Activated CD8-positive, alpha-beta memory T cell treated with anti-CD3 and anti-CD28 coated beads for 48 hours (primary cell): ENCODE measurements at regions not wholly inside any gene's neighbourhood (a gene's known extent, or its start where the extent isn't known, plus 50 kb on each side); places are given as distances from the start of the nearest gene placed in this dataset.

Source experiments
- DNase-seq, 3 experiments: peaks; one replicate each; pipeline ENCODE4 v3.0.0-alpha.2; 2020; ENCODE audit warnings: low read depth in 2 of 3, low spot score in 2 of 3

DNA sequence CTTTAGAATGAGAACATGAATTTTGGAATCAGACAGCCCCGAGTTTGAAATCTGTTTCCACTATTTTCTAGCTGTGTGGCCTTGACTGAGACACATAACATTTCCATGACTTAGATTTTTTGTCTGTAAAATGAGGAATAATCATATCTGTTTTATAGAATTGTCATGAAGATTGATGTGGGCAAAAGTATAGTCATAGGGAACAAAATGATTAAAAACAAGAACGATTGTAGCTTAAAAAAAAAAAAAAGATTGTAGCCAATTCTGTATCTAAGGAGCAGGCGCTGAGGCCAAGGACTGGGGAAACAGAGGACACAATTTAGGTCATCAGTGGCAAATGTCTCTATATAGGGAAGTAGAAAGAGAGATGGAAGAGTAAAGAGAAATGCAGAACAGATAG is 201.6 kb upstream of the C1QTNF7 start:
- no peak for DNase-seq

DNA sequence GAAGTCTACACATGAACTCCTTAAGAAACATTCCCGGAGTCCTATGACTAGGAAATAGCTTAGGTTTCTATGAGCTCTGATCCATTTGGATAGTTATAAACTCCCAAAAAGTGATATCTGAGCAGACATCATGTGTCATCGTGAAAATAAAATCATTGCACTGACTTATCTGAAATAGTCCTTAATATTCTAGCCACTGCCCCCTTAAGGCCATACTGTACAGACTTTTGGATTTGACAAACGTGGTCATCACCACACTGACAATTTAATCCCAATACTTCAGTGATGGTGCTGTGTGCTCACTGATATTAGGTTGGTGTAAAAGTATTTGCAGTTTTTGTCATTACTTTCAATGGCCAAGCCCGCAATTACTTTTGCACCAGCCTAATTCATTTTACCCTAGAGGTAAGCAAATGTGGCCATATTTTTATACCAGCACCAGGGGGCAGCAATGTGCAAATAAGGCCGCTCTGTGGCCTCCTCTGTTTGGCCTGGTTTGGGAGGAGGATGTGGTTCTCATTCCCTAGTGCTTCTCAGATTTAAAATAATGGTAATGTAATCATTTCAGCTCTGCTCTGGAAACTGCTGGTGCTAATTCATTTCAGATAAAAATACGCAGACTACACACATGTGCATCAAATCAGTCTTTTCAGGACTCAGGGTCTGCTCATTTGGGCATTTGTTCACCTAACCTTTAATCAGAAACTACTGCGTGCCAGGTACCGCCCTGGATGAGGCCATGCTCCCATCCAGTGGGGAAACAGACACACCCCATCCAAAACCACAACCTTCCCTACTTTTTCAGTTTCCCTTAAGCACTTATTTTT is 196.4 kb upstream of the C1QTNF7 start:
- DNase-seq = peak; percentile 31 to 38 (median 38)

DNA sequence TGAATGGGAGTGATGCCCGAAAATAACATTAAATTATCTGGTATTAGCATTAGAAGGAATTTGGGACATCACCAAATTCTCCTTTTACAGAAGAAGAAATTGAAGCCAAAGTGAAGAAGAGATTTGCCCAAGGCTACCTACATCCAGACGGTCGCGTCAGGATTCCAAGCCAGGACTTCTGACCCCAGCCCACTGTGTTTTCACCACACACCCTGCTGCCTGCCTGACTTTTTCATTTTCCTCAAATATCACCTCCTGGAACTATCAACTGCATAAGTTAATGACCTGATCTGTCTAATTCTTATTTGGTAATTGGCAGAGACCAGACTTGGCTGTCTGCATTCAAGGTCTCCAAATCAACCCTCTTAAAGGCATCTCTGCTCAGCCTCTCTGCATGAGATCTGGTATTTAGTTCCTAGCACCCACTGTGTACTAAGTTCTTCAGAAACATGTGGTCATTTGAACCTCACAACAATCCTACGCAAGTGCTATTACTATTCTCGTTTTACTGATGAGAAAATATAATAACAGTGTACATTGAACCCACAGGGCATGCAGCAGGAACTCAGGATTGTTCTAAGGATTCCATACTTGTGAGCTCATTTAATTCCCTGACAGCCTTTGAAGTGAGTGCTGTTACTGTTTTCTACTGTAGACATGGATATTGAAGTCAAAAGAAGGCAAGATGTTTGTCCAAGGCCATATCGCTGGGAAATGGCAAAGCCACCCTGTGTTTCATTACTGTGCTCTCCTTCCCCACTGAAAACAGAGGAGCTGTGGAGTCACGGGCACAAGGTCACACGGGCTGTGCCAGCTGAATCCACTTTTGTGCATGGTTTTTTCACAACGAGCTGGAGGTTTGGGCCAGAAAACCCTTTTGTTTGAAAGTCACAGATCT is 195.2 kb upstream of the C1QTNF7 start:
- DNase-seq = no peak

DNA sequence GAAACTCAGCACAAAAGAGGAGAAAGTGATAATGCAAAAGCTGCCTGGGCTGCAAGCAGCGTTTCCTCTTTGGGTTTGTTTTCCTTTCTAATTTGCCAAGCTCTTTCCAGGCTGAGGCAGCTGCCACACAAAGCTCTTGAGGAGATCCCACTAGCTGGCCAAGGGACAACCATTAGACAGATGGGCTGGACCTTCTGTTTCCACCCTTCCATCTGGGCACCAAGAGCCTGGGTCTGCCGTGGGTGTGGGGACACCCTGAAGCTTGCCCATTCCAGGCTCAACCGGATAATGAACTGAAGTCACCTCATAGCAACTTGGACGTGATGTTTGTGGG is 194.6 kb upstream of the C1QTNF7 start:
- DNase-seq = no peak

DNA sequence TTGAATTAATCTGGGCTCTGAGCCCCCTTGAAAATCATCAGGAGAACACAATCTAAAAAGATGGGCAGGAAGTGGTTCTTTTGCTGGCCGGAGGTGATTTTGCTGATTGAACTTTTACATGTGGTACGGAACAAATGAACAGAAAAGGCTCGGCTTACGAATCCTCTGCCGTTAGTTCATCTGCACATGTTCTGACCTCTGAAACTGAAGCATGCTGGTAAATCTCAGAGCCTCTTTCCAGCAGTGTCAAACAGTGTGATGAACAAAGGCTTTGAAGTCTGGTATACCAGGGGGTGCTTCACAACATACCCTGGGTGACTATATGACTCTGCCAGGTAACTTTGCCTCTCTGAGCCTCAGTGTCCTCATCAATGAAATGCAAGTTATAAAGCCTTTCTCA is 194.2 kb upstream of the C1QTNF7 start:
- no peak for DNase-seq

DNA sequence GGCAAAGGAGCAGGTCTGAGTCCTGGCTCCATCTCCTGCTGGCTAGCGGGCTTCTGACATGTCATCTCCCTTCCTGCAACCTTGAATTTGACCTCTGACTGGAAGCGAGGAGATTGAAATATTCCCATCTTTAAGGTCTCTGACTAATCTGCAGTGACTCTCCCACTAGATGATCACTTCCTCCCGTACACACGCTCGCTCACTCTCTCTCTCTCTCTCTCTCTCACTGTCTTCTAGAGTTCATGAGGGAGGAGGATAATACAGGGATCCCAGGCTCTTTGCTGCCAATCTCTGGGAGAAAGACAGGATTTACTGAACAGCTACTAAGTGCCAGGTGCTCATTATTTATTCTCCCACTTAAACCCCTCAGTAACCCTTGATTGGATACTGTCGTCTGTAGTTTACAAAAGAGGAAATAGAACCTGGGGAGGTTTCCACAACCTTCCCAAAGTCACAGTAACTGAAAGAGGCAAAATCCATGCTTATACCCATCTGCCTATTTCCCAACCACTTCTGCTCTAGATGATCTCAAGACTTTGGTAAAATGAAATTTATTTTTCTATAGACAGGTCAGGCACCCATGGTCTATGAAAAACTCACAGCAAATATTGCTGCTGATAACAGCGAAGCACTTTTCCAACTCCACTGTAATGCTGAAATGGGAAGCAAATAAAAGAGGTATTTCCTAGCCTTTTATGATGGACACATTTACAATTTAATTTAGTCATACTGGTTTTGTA is 193.5 kb upstream of the C1QTNF7 start:
- no peak for DNase-seq

DNA sequence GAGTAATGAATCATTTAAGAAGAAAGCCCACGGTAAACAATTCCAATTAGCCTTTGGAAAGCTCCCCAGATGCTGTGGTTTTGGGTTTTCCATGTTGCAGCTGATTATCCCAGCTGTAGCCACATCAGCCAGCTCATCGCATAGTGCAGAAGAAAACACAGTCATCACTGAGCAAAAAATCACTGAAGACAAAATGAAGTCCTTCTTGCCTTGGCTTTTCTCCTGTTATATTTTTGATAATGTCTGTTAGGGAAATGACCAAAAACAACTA is 193.0 kb upstream of the C1QTNF7 start:
- DNase-seq = no peak

DNA sequence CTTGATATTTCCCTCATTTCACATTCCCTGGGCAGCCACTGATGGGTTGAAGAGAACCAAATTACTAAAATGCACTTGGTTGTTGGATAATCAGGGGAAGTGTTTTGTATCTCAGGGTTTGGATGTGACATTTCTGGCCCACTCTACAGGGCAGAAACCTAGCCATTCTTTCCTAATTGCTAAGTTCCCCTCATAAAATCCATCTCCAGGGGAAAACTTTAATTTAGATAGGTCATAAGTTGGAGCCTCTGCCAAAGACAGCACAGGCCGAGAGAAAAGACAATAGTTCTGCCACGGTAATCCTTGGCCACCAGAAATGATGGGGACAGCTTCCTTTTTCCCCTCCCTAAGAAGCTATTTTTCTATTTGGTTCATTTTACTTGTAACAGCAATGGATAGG is 192.7 kb upstream of the C1QTNF7 start:
- no peak for DNase-seq

DNA sequence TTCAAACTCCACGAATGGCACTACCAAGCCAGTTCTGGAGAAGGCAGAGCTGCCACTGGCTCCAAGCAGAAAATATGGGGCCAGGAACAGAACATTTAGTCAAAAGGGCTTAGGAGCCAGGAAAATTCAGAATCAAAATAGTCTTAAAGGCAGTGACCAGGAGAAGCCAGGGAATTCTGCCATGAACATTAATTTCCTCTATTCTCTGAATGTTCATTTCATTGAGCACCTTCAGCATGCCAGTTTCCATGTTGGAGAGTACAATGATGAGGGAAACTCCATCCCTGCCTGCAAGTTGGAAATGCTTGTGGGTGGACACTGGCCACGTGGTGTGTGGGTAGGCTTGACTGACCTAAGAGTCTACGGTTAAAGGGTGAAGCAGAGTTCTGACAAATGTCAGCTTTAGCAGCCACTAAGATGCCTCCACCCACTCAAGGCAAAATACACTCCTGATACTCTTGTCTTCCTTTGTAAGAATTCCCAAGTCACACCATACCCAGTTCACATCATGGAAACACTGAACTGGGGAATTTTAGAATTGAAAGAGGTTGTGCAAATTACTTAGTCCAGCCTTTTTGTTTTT is 190.1 kb upstream of the C1QTNF7 start:
- DNase-seq = no peak

DNA sequence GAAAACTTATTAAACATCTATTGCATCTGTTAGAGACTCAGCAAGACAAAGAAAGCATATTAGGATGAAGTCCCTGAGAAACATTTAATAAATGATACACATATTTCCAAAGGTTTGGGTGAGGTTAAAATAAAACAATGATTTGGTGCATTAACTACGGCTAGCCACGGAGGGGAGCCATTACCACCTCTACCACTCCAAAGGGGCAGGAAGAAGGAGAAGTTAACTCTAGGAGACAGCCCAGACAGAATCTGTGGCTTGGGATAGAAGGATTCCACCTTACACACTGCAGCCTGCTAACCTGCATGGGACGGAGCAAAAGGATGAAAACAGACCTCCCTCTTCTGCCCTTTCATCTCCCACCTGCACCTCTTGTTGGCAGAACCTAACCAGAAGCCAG is 189.1 kb upstream of the C1QTNF7 start:
- no peak for DNase-seq

DNA sequence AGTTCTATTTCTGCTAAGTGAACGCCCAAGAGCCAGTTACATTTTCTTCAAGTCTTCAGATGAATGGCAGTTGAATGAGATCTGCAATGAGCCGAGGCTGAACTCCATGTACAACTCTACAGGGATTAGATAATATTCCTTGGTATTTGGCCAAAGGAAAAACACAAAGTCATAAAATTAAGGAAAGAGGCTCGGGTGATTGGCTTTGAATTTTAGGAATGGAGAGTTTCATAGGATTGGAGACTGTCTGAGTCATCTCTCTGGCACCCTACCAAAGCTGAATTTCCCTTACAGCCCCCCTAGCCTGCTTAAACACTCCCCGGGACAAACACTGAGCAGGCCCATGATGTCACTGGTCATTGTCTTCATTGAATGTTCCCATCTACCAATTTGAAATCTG is 188.0 kb upstream of the C1QTNF7 start:
- DNase-seq = no peak

DNA sequence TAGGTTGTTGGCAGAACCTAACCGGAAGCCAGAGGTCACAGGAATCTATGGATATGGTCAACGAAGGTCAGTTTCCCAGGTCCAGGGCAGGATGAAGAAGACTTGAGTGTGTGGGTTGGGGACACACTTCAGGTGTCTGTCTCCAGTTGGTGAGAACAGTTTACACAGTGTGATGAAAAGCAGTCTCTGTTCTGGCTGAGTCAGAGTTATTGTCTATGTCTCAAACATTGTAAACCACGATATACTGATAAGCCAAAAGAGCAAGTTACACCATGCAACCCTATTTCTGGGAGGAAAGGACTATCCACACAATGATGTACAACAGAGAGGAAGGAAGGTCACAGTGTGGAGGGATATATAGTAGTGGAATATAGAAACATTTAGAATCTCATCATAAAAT is 187.1 kb upstream of the C1QTNF7 start:
- DNase-seq = no peak

DNA sequence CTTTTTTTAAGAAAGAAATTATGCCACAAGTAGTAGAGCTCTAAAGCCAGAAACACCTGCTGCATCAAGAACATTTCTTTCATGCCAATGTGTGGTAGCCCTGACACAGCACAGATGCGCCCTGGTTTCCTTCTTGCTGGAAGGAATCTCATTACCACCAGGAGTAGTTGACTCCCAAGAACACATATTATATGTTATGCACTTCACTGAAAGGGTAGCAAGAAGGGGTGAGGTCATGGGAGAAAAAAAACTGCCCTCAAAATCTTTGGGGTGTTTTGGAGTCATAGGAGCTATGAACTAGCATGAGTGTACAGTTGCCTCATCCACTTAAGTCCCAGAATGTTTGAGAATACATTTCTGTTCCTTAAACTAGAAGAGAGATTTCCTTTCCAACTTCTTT is 185.8 kb upstream of the C1QTNF7 start:
- no peak for DNase-seq

DNA sequence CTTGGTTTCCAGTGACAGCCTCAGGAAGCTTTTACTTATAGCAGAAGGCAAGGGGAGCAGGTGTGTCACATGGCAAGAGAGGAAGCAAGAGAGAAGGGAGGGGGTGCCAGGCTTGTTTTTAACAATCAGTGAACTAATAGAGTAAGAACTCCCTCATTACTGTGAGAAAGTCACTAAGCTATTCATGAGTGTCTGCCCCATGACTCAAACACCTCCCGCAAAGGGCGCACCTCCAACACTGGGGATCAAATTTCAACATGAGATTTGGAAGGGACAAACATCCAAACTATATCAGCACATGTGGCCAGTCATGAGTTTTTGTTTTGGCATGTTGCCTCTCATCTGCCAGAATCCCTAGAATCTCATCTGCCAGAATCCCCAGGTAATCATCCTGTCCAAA is 183.5 kb upstream of the C1QTNF7 start:
- no peak for DNase-seq

DNA sequence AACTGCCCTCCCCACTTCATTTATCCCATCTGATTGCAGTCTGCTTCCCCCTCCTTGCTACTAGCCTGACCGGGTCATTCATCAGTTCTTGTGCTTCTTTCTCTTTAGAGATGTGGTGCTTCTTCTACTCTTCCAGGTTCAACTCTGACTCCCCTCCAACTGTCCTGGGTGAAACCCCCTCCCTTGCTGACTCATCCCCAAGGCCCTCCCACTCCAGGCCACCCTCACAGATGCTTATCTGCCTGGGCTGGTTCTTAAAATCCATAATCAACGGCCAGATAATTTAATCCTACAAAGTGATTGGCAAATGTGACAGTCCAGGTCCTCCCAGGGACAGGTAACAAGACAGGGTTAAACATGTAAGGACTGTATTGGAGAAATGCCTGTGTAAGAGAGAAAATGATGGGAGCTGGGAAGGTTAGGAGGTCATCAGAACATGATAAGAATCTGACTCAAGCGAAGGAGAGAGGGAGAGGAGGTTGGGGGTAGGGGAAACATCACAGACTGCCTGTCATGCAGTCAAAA is 182.8 kb upstream of the C1QTNF7 start:
- no peak for DNase-seq

DNA sequence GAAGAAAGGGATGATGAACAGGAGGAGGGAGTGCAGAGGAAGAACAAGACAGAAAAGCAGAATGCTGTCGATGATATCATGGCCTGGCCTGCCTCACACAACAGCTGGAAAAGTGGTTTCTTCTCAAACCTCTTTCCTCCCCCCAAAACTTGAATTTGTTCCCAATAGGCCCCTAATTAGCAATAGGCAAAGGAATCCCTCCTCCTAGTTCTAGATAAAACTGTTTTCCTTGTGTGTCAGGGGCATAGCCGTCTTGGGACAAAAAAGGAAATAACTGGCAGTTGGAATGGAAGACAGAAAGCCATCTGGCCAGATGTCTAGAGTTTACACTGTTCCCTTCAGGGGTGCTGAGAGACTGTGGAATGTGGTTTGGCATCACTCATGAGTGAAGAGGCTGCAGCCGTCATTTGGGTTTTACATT is 177.8 kb upstream of the C1QTNF7 start:
- no peak for DNase-seq

DNA sequence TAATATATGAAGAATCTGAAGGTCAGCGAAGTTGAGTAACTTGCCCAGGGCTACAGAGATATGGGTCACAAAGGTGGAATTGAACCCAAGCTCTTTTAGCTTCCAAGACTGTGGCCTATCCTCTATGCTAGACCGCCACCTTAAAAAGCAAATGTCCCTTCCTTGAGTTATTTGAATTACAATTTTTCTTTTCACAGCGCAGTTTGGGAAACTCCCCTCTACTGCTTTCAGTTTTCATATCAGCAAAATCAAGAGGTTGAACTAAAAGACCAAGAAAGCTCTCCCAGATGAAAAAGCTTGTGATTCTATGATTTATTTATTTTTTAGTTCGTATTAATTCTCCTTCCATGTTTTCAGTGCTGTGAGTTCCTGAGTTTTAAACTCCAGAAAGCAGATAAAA is 174.5 kb upstream of the C1QTNF7 start:
- no peak for DNase-seq

DNA sequence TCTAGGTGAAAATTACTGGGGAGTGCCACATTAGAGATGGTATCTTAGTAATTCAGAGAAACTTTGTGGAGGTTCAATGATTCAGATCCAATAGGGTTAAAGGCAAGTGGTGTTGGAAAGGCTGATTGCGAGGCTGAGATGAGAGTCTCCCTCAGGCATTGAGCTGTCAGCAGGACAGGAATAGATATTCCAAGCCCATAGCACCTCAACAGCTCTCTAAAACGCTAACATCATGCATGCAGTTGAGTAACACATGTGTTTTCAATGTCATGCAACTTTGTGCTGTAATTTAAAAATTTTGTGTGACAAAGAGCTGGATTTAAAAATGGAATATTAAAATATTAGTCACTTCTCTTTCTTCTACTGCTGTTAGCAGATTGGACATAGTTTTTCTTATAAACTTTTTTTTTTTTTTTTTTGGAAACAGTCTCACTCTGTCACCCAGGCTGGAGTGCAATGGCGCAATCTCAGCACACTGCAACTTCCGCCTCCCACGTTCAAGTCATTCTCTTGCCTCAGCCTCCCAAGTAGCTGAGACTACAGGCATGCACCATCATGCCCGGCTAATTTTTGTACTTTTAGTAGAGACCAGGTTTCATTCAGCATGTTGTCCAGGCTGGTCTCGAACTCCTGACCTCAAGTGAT is 173.5 kb upstream of the C1QTNF7 start:
- no peak for DNase-seq

DNA sequence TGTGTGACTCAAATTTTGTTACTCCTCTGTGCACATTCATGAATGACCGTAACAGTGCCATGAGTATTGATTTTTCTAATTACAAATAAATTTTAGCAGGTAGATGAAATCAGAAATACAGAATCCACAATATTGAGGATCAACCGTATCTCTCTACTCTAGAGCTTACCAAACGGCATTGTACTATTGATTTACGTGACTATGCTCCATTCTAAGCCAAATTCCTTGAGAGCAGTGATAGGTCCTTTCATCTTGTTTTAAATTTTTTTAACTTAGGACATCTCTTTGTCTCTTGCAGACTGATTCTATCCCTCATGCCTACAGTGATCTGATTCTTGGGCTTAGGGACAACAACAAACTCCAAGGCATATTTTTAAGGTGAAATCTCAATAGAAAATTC is 172.3 kb upstream of the C1QTNF7 start:
- no peak for DNase-seq

DNA sequence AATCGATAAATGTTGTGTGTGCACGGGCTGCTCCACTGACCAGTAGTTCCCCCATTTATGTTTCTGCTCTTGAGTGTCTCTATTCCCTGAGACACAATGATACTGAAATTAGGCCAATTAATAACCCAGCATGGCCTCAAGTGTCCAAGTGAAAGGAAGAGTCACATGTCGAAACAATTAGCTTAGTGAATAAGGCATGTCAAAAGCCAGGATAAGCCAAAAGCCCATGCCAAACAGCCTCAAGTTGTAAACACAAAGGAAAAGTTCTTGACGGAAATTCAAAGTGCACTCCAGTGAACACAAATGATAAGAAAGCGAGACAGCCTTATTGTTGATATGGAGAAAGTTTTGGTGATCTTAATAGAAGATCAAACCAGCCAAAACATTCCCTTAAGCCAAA is 167.1 kb upstream of the C1QTNF7 start:
- no peak for DNase-seq

DNA sequence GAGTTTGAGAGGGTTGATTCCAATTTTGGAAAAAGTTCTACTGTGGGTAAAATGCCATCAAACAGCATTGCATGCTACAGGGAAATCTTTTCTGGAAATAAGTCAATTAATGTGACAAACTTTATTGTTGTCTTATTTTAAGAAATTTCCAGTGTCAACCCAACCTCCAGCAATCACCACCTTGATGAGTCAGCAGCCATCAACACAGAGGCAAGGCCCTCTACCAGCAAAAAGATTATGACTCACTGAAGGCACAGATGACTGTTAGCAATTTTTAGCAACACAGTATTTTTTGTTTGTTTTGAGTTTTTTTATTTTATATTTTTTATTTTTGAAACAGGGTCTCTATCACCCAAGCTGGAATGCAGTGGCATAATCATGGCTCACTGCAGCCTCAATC is 165.4 kb upstream of the C1QTNF7 start:
- DNase-seq = no peak
